H1 (cell line): ENCODE measurements at regions not wholly inside any gene's neighbourhood (a gene's known extent, or its start where the extent isn't known, plus 50 kb on each side); places are given as distances from the start of the nearest gene placed in this dataset.

Source experiments
- CTCF ChIA-PET: fragments of 300-600 bp; sonication (Branson Sonifier 250); formaldehyde crosslinking; loops from one replicate; lab custom pipeline; 2021; ENCODE audit not compliant: partially characterized antibody; lab: Charles Lee
- POLR2A ChIA-PET: fragments of 300-600 bp; sonication (Branson Sonifier 250); formaldehyde crosslinking; loops from one replicate; lab custom pipeline; 2021; ENCODE audit warnings: inconsistent platforms; ENCODE audit not compliant: partially characterized antibody; lab: Charles Lee
- DNase-seq, 2 experiments: peaks; one replicate each; pipeline versions ENCODE4 v3.0.0 to v3.0.0-alpha.2; 2010 to 2022; ENCODE audit warnings: low spot score in 2 of 2, low read depth in 1 of 2, mixed read lengths in 1 of 2
- FAIRE-seq: peaks from 2 replicates; lab custom pipeline; 2011; peaks lifted over from hg19 to GRCh38; lab: Jason Lieb, UNC
- H2AFZ ChIP-seq: 2 replicates; pipeline ENCODE4 v1.8.1; 2012; ENCODE audit warnings: low read length, inconsistent platforms
- H2AK5ac ChIP-seq: 2 replicates; pipeline ENCODE4 v1.6.1; 2013; ENCODE audit warnings: low read depth, low read length
- H2BK120ac ChIP-seq: replicated peaks from 2 replicates; pipeline ENCODE3; 2013; ENCODE audit warnings: low read depth, low read length, inconsistent platforms
- H2BK12ac ChIP-seq: 2 replicates; pipeline ENCODE4 v1.6.1; 2013; ENCODE audit warnings: low read depth, low read length
- H2BK15ac ChIP-seq: 2 replicates; pipeline ENCODE4 v1.6.1; 2013; ENCODE audit warnings: low read length
- H2BK20ac ChIP-seq: 2 replicates; pipeline ENCODE4 v1.6.1; 2013; ENCODE audit warnings: low read length
- H2BK5ac ChIP-seq: 2 replicates; pipeline ENCODE4 v1.6.1; 2013; ENCODE audit warnings: low read depth, low read length
- H3K14ac ChIP-seq: 2 replicates; pipeline ENCODE4 v1.6.1; 2013; ENCODE audit warnings: inconsistent platforms; ENCODE audit not compliant: insufficient read length
- H3K18ac ChIP-seq: 2 replicates; pipeline ENCODE4 v1.6.1; 2013; ENCODE audit warnings: low read length; ENCODE audit errors: extremely low read depth
- H3K23ac ChIP-seq: 2 replicates; pipeline ENCODE4 v1.6.1; 2013; ENCODE audit warnings: inconsistent platforms; ENCODE audit not compliant: insufficient read length
- H3K23me2 ChIP-seq: 2 replicates; pipeline ENCODE4 v1.6.1; 2013; ENCODE audit warnings: low read depth, low read length
- H3K27ac ChIP-seq: 2 replicates; pipeline ENCODE4 v1.6.1; 2011; ENCODE audit warnings: low read depth, low read length, inconsistent platforms
- H3K27me3 ChIP-seq, 4 experiments: replicated peaks in 1 of 4; 1 replicate in 1 of 4; 2 replicates in 3 of 4; pipeline versions ENCODE4 v1.6.1 to v1.8.1; 2011 to 2013; ENCODE audit warnings: low read length in 3 of 4, mild to moderate bottlenecking in 3 of 4, inconsistent platforms in 2 of 4, mixed read lengths in 2 of 4, moderate library complexity in 1 of 4; ENCODE audit not compliant: control insufficient read depth in 3 of 4, insufficient read depth in 3 of 4; ENCODE audit errors: extremely low read depth in 1 of 4
- H3K36me3 ChIP-seq, 4 experiments: 2 replicates each; pipeline versions ENCODE4 v1.6.1 to v1.8.1; 2011 to 2013; ENCODE audit warnings: mild to moderate bottlenecking in 4 of 4, low read length in 3 of 4, moderate library complexity in 2 of 4, control low read depth in 1 of 4, inconsistent platforms in 1 of 4; ENCODE audit not compliant: insufficient read depth in 4 of 4, control insufficient read depth in 2 of 4
- H3K4ac ChIP-seq: replicated peaks from 2 replicates; pipeline ENCODE3; 2013; ENCODE audit warnings: low read length, low read depth, mixed read lengths, inconsistent platforms; ENCODE audit not compliant: insufficient read length
- H3K4me1 ChIP-seq, 4 experiments: replicated peaks in 1 of 4; 1 replicate in 1 of 4; 2 replicates in 3 of 4; pipeline versions ENCODE4 v1.6.1 to v1.8.1; 2011 to 2013; ENCODE audit warnings: low read length in 3 of 4, inconsistent platforms in 2 of 4, mixed read lengths in 1 of 4; ENCODE audit not compliant: insufficient read depth in 4 of 4, control insufficient read depth in 3 of 4
- H3K4me2 ChIP-seq, 2 experiments: 2 replicates each; pipeline versions ENCODE4 v1.6.1 to v1.8.1; 2011 to 2013; ENCODE audit warnings: low read depth in 2 of 2, low read length in 2 of 2, control low read depth in 1 of 2, inconsistent platforms in 1 of 2, mild to moderate bottlenecking in 1 of 2; ENCODE audit not compliant: insufficient read depth in 1 of 2
- H3K4me3 ChIP-seq, 4 experiments: fragments of 200-600, 300-600 bp in 1 of 4; sonication (generic), shearing (Covaris generic), sonication (Bioruptor Twin) in 1 of 4; 2 replicates each; pipeline versions ENCODE4 v1.5.1 to v1.8.1; 2011 to 2016; ENCODE audit warnings: low read length in 4 of 4, low read depth in 3 of 4, control low read depth in 2 of 4, inconsistent platforms in 2 of 4, mild to moderate bottlenecking in 2 of 4, mixed read lengths in 1 of 4, moderate library complexity in 1 of 4; ENCODE audit not compliant: insufficient read depth in 2 of 4; ENCODE audit errors: extremely low read depth in 1 of 4
- H3K56ac ChIP-seq: replicated peaks from 2 replicates; pipeline ENCODE3; 2013; ENCODE audit warnings: low read depth, mild to moderate bottlenecking, mixed read lengths, low read length, inconsistent platforms; ENCODE audit not compliant: insufficient read length
- H3K79me1 ChIP-seq: 2 replicates; pipeline ENCODE4 v1.6.1; 2013; ENCODE audit warnings: low read depth, low read length, control low read depth
- H3K79me2 ChIP-seq, 2 experiments: 2 replicates each; pipeline versions ENCODE4 v1.6.1 to v1.8.1; 2012 to 2013; ENCODE audit warnings: low read length in 2 of 2, mild to moderate bottlenecking in 2 of 2, inconsistent platforms in 1 of 2; ENCODE audit not compliant: insufficient read depth in 2 of 2, control insufficient read depth in 1 of 2
- H3K9ac ChIP-seq, 4 experiments: replicated peaks in 1 of 4; 1 replicate in 1 of 4; 2 replicates in 3 of 4; pipeline versions ENCODE4 v1.6.1 to v1.8.1; 2011 to 2013; ENCODE audit warnings: low read depth in 3 of 4, low read length in 3 of 4, control low read depth in 2 of 4, mild to moderate bottlenecking in 2 of 4, moderate library complexity in 2 of 4, inconsistent platforms in 1 of 4; ENCODE audit errors: extremely low read depth in 1 of 4
- H3K9me3 ChIP-seq, 2 experiments: 2 replicates each; pipeline versions ENCODE4 v1.6.1 to v1.8.1; 2012 to 2013; ENCODE audit warnings: mild to moderate bottlenecking in 2 of 2, moderate library complexity in 2 of 2, control low read depth in 1 of 2, inconsistent platforms in 1 of 2, low read depth in 1 of 2, low read length in 1 of 2, mixed read lengths in 1 of 2; ENCODE audit not compliant: insufficient read depth in 2 of 2
- H4K20me1 ChIP-seq, 2 experiments: replicated peaks in 1 of 2; 2 replicates each; pipeline versions ENCODE3 to v1.8.1; 2011 to 2013; ENCODE audit warnings: inconsistent platforms in 2 of 2, low read length in 2 of 2, mild to moderate bottlenecking in 1 of 2; ENCODE audit not compliant: insufficient read depth in 2 of 2, control insufficient read depth in 1 of 2
- H4K5ac ChIP-seq: 2 replicates; pipeline ENCODE4 v1.6.1; 2013; ENCODE audit warnings: low read length, low read depth, mixed read lengths, inconsistent platforms; ENCODE audit not compliant: insufficient read length
- H4K8ac ChIP-seq: 2 replicates; pipeline ENCODE4 v1.8.0; 2013; ENCODE audit warnings: mild to moderate bottlenecking, moderate library complexity, low read length, inconsistent platforms; ENCODE audit not compliant: insufficient read depth; ENCODE audit errors: extremely low read depth
- H4K91ac ChIP-seq: replicated peaks from 2 replicates; pipeline ENCODE3; 2013; ENCODE audit warnings: low read length, mixed read lengths, inconsistent platforms; ENCODE audit not compliant: insufficient read length
- ATF3 ChIP-seq: IDR thresholded peaks from 2 replicates; pipeline ENCODE4 v1.6.1; 2011; ENCODE audit warnings: low read depth, mild to moderate bottlenecking, low read length; ENCODE audit not compliant: insufficient read depth
- BRCA1 ChIP-seq: IDR thresholded peaks from 2 replicates; pipeline ENCODE4 v1.6.1; 2012; ENCODE audit warnings: low read depth, low read length, improper control_type of control experiment
- EZH2 ChIP-seq: fragments of 200-600 bp; sonication (generic); IDR thresholded peaks from 2 replicates; pipeline ENCODE4 v1.7.1; 2012; ENCODE audit warnings: low read depth, mild to moderate bottlenecking, moderate library complexity, low read length, inconsistent platforms; ENCODE audit not compliant: severe bottlenecking
- FOSL1 ChIP-seq: IDR thresholded peaks from 2 replicates; pipeline ENCODE4 v1.6.1; 2011; ENCODE audit warnings: mild to moderate bottlenecking, low read depth, low read length, moderate library complexity; ENCODE audit not compliant: insufficient read depth
- GABPA ChIP-seq: IDR thresholded peaks from 2 replicates; pipeline ENCODE4 v1.6.1; 2011; ENCODE audit warnings: mild to moderate bottlenecking, low read length, moderate library complexity, borderline replicate concordance; ENCODE audit not compliant: insufficient read depth
- KDM4A ChIP-seq: IDR thresholded peaks from one replicate; pipeline ENCODE4 v1.7.1; 2012; ENCODE audit warnings: low read depth, mild to moderate bottlenecking, moderate library complexity, low read length, inconsistent platforms; ENCODE audit not compliant: severe bottlenecking
- NRF1 ChIP-seq: IDR thresholded peaks from 2 replicates; pipeline ENCODE4 v1.6.1; 2011; ENCODE audit warnings: mild to moderate bottlenecking, low read depth, low read length, improper control_type of control experiment
- RXRA ChIP-seq: IDR thresholded peaks from 2 replicates; pipeline ENCODE4 v1.6.1; 2011; ENCODE audit warnings: low read depth, mild to moderate bottlenecking, low read length, moderate library complexity; ENCODE audit not compliant: insufficient read depth
- SAP30 ChIP-seq: fragments of 300-600 bp; sonication (generic); IDR thresholded peaks from 2 replicates; pipeline ENCODE4 v1.7.1; 2012; ENCODE audit warnings: low read length, moderate library complexity, mild to moderate bottlenecking, inconsistent platforms; ENCODE audit not compliant: insufficient read depth, insufficient replicate concordance
- TAF1 ChIP-seq: IDR thresholded peaks from 2 replicates; pipeline ENCODE4 v1.6.1; 2011; ENCODE audit warnings: mild to moderate bottlenecking, low read depth, low read length
- TBP ChIP-seq: IDR thresholded peaks from 2 replicates; pipeline ENCODE4 v1.6.1; 2011; ENCODE audit warnings: low read depth, low read length, improper control_type of control experiment
- TEAD4 ChIP-seq: IDR thresholded peaks from 2 replicates; pipeline ENCODE4 v1.6.1; 2012; ENCODE audit warnings: low read depth, low read length, inconsistent platforms, mixed read lengths
- WGBS, 2 experiments: shearing (Covaris generic) in 1 of 2; methylation state at CpG; one replicate each; pipeline versions ENCODE4 v1.1.6 to v1.1.7; 2013 to 2015; ENCODE audit warnings: low lambda C conversion rate in 2 of 2, mixed read lengths in 2 of 2, inconsistent platforms in 1 of 2, low coverage in 1 of 2, missing lambda C conversion rate in 1 of 2; ENCODE audit not compliant: insufficient replicate concordance in 2 of 2, insufficient coverage in 1 of 2, insufficient read length in 1 of 2; ENCODE audit errors: extremely low coverage in 1 of 2, missing lambda C conversion rate in 1 of 2; 5-methylcytosine and 5-hydroxymethylcytosine counted together

DNA sequence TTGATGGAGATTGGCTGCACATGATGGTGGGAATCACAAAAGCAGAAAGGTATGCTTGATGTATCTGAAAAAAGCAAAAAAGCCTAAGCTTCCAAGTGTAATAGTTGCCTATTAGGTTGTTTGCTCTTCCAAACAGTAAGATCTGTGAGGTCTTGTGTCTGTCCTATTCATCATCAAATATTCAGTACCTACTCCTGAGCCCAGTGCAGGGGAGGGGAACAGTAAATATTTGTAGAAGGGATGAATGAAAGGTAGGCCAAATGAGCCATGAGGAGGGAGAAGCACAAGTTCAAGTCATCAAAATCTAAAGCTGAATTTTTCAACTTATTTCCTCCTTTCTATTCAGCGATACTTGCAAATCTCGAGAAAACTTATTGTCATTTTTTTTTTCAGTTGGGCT lies 153.2 kb upstream of the ETAA1 start:
- Histone ChIP-seq H2BK12ac (no peak overlapping the region), H4K20me1 (no peaks in the 10 kb centered on the region), H3K4me1 (no peaks in the 10 kb centered on the region), H4K5ac (no peak overlapping the region), H3K36me3 (no peaks in the 10 kb centered on the region), H3K4ac (no peak overlapping the region), H3K23me2 (no peaks in the 10 kb centered on the region), H2BK15ac (no peak overlapping the region), H4K8ac (no peak overlapping the region), H3K23ac (no peak overlapping the region), H3K27ac (no peak overlapping the region), H2AK5ac (no peak overlapping the region), H3K4me2 (no peak overlapping the region), H3K79me1 (no peaks in the 10 kb centered on the region), H3K27me3 (no peaks in the 10 kb centered on the region; a peak in 1 of 7 replicates), H3K9ac (no peak overlapping the region), H3K14ac (no peak overlapping the region), H3K79me2 (no peaks in the 10 kb centered on the region), H3K18ac (no peak overlapping the region), H2BK120ac (no peak overlapping the region), H2AFZ (no peak overlapping the region), H3K4me3 (no peak overlapping the region), H4K91ac (no peak overlapping the region), H2BK20ac (no peak overlapping the region), H3K9me3 (no peaks in the 10 kb centered on the region), H2BK5ac (no peak overlapping the region), H3K56ac (no peak overlapping the region)
- 100% methylated on average over 2 of the region's 2 CpGs; no CpG with 5 or more reads in 1 of the 2 experiments for WGBS, 2 experiments
- no peak for DNase-seq
- FAIRE-seq: no peak
- ChIA-PET CTCF (interaction anchor here (0.6 to 1.1 kb wide), 3 partner anchors 9 to 69 kb away, joined by 3 read pairs; no protein-coding TSS in a partner anchor), POLR2A (interaction anchor here (0.6 to 0.7 kb wide), 2 partner anchors 102 to 232 kb away, joined by 3 to 4 read pairs; no protein-coding TSS in a partner anchor)
- no peak for TF ChIP-seq TEAD4
- no peak for TF ChIP-seq FOSL1
- no peak for TF ChIP-seq TAF1
- no peak for TF ChIP-seq SAP30
- TF ChIP-seq TBP: no peak
- TF ChIP-seq NRF1: no peak
- TF ChIP-seq ATF3: no peak
- TF ChIP-seq EZH2: no peak
- no peak for TF ChIP-seq RXRA
- TF ChIP-seq GABPA: no peak
- TF ChIP-seq BRCA1: no peak
- no peak for TF ChIP-seq KDM4A
